Suprapubic skin (tissue), 4 donors: ENCODE measurements at regions not wholly inside any gene's neighbourhood (a gene's known extent, or its start where the extent isn't known, plus 50 kb on each side); places are given as distances from the start of the nearest gene placed in this dataset.

Source experiments
- POLR2A ChIP-seq, 2 donors: fragments of 450-650 bp; IDR thresholded peaks; one replicate each; pipeline ENCODE4 v1.6.1; 2017; ENCODE audit warnings: antibody characterized with exemption in 2 of 2, mild to moderate bottlenecking in 2 of 2, moderate library complexity in 2 of 2
- POLR2AphosphoS5 ChIP-seq, 3 donors: sonication (generic); formaldehyde crosslinking; IDR thresholded peaks; one replicate each; pipeline ENCODE4 v1.6.1; 2017; ENCODE audit warnings: antibody characterized with exemption in 3 of 3
- TF ChIP-seq, protein P1 (sequence below), 2 donors: fragments of 200-600 bp in 1 of 2; fragments of 450-650 bp in 1 of 2; sonication (generic) in 1 of 2; IDR thresholded peaks; one replicate each; pipeline ENCODE4 v1.5.1; 2016 to 2019; ENCODE audit warnings: antibody characterized with exemption in 2 of 2, mild to moderate bottlenecking in 1 of 2, moderate library complexity in 1 of 2

DNA sequence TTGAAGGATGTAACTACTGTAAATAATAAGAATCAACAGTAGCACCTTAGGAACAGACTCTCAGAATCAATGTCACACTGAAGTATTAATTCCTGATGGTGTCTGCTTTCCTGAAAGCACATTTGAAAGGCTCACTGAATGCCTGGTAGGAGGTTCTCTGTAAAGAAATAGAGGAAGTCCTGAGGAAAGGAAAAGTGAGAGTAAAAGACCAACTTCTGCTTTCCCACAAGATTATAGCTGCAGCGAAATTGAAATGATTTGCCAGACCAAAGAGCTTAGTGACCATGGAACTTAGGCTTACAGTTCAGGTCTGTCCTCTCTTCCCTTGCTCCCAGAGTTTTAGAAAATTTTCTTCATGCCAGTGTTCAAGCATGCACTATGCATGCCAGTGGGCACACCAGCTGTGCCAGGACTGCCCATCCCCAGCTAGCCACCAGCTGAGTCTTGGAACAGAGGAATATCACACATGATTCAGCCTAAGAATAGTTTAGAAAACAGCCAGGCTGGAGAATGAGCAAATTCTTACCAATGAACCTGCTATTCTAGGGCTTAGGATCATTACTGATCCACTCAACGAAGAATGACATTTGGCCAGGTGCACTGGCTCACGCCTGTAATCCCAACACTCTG lies 123.2 kb downstream of the HERPUD2 start:
- TF ChIP-seq, protein P1, sequence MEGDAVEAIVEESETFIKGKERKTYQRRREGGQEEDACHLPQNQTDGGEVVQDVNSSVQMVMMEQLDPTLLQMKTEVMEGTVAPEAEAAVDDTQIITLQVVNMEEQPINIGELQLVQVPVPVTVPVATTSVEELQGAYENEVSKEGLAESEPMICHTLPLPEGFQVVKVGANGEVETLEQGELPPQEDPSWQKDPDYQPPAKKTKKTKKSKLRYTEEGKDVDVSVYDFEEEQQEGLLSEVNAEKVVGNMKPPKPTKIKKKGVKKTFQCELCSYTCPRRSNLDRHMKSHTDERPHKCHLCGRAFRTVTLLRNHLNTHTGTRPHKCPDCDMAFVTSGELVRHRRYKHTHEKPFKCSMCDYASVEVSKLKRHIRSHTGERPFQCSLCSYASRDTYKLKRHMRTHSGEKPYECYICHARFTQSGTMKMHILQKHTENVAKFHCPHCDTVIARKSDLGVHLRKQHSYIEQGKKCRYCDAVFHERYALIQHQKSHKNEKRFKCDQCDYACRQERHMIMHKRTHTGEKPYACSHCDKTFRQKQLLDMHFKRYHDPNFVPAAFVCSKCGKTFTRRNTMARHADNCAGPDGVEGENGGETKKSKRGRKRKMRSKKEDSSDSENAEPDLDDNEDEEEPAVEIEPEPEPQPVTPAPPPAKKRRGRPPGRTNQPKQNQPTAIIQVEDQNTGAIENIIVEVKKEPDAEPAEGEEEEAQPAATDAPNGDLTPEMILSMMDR (IDR thresholded peaks at IDR 0.05): no peak
- TF ChIP-seq POLR2AphosphoS5 (IDR thresholded peaks at IDR 0.05) (no peak), POLR2A (IDR thresholded peaks at IDR 0.05) (no peak)
